HepG2 (cell line): ENCODE measurements at regions not wholly inside any gene's neighbourhood (a gene's known extent, or its start where the extent isn't known, plus 50 kb on each side); places are given as distances from the start of the nearest gene placed in this dataset.

Experiments
- ATAC-seq: fragments of 200-7000 bp; cut with Tn5 transposase; 3 replicates; pipeline ENCODE4 v1.9.1; 2020; ENCODE audit warnings: mild to moderate bottlenecking, moderate library complexity
- BruUV-seq: library from RNA; stranded (reverse); fragments of 400-500 nt; replicated peaks from 2 replicates; lab custom pipeline; 2021; lab: Mats Ljungman, UMichigan
- CTCF ChIA-PET: fragments of 300-600 bp; formaldehyde crosslinking; extraction: SDS; loops from one replicate; lab custom pipeline; 2021; ENCODE audit warnings: low total read pairs, inconsistent platforms, low intra/inter-chr PET ratio; lab: Yijun Ruan, JAX
- POLR2A ChIA-PET: fragments of 350-600 bp; sonication (Branson Sonifier 250); formaldehyde crosslinking; loops from one replicate; lab custom pipeline; 2020; ENCODE audit warnings: antibody characterized with exemption, inconsistent platforms; lab: Yijun Ruan, JAX
- DNase-seq: peaks from one replicate; pipeline ENCODE4 v3.0.0-alpha.2; 2015; ENCODE audit warnings: low spot score
- FAIRE-seq: peaks from 3 replicates; lab custom pipeline; 2011; peaks lifted over from hg19 to GRCh38; lab: Jason Lieb, UNC
- H2AFZ ChIP-seq: one replicate; pipeline ENCODE4 v1.6.1; 2011; ENCODE audit warnings: low read length, inconsistent platforms
- H3K27ac ChIP-seq: fragments of 300-600 bp; 3 replicates; pipeline ENCODE4 v1.8.0; 2011; ENCODE audit warnings: mixed run types, mild to moderate bottlenecking, mixed read lengths, low read length, inconsistent platforms; ENCODE audit not compliant: insufficient read depth; ENCODE audit errors: extremely low read length
- H3K27me3 ChIP-seq, 2 experiments: fragments of 200-600 bp in 1 of 2; 2 replicates in 1 of 2; 3 replicates in 1 of 2; pipeline versions ENCODE4 v1.6.0 to v1.8.0; 2011; ENCODE audit warnings: low read length in 2 of 2, mild to moderate bottlenecking in 2 of 2, moderate library complexity in 2 of 2, inconsistent platforms in 1 of 2; ENCODE audit not compliant: insufficient read depth in 2 of 2, control insufficient read depth in 1 of 2
- H3K36me3 ChIP-seq, 2 experiments: fragments of 200-600 bp in 1 of 2; replicated peaks in 1 of 2; 2 replicates in 1 of 2; 3 replicates in 1 of 2; pipeline versions ENCODE4 v1.5.1 to v1.8.0; 2011; ENCODE audit warnings: low read length in 2 of 2, inconsistent platforms in 1 of 2; ENCODE audit not compliant: insufficient read depth in 2 of 2, control insufficient read depth in 1 of 2
- H3K4me1 ChIP-seq: 2 replicates; pipeline ENCODE4 v1.5.1; 2012; ENCODE audit warnings: low read length, inconsistent platforms; ENCODE audit not compliant: insufficient read depth
- H3K4me2 ChIP-seq: 2 replicates; pipeline ENCODE4 v1.6.0; 2011; ENCODE audit warnings: low read depth, low read length, inconsistent platforms
- H3K4me3 ChIP-seq, 3 experiments: fragments of 200-600 bp in 1 of 3; sonication (generic), shearing (Covaris generic) in 1 of 3; replicated peaks in 1 of 3; 2 replicates each; pipeline ENCODE4 v1.5.1; 2011 to 2016; ENCODE audit warnings: low read length in 3 of 3, inconsistent platforms in 2 of 3, low read depth in 2 of 3, mild to moderate bottlenecking in 2 of 3, control low read depth in 1 of 3, mixed read lengths in 1 of 3; ENCODE audit not compliant: insufficient read depth in 1 of 3
- H3K79me2 ChIP-seq: one replicate; pipeline ENCODE4 v1.6.1; 2011; ENCODE audit warnings: low read length, inconsistent platforms; ENCODE audit not compliant: insufficient read depth
- H3K9ac ChIP-seq: 2 replicates; pipeline ENCODE4 v1.6.0; 2011; ENCODE audit warnings: mild to moderate bottlenecking, low read depth, low read length, inconsistent platforms; ENCODE audit not compliant: insufficient read depth
- H3K9me3 ChIP-seq: 2 replicates; pipeline ENCODE4 v1.5.1; 2012; ENCODE audit warnings: mild to moderate bottlenecking, low read length
- H4K20me1 ChIP-seq: 2 replicates; pipeline ENCODE4 v1.6.0; 2011; ENCODE audit warnings: inconsistent platforms, mild to moderate bottlenecking, low read length, moderate library complexity; ENCODE audit not compliant: insufficient read depth
- DR1 ChIP-seq: sonication (generic); formaldehyde crosslinking; IDR thresholded peaks from 2 replicates; pipeline ENCODE4 v1.8.0; 2021; ENCODE audit warnings: mild to moderate bottlenecking, missing genetic modification reagents, inconsistent platforms
- HNF4A ChIP-seq: sonication (generic); formaldehyde crosslinking; IDR thresholded peaks from 2 replicates; pipeline ENCODE4 v1.4.0; 2020; ENCODE audit warnings: missing genetic modification reagents
- KDM6A ChIP-seq: IDR thresholded peaks from 2 replicates; pipeline ENCODE4 v1.6.1; 2016; ENCODE audit warnings: low read depth
- NFE2 ChIP-seq: sonication (generic); formaldehyde crosslinking; IDR thresholded peaks from 2 replicates; pipeline ENCODE4 v1.4.0; 2020; ENCODE audit warnings: missing genetic modification reagents
- NFYB ChIP-seq: sonication (generic); formaldehyde crosslinking; IDR thresholded peaks from 2 replicates; pipeline ENCODE4 v1.4.0; 2020; ENCODE audit warnings: missing genetic modification reagents
- NFYC ChIP-seq: IDR thresholded peaks from 2 replicates; pipeline ENCODE4 v1.6.1; 2016; ENCODE audit warnings: missing genetic modification reagents, missing compliant biosample characterization
- REXO4 ChIP-seq: sonication (generic); formaldehyde crosslinking; IDR thresholded peaks from 2 replicates; pipeline ENCODE4 v1.8.0; 2022; ENCODE audit warnings: missing genetic modification reagents, mild to moderate bottlenecking, borderline replicate concordance
- SNAI1 ChIP-seq: sonication (generic); formaldehyde crosslinking; IDR thresholded peaks from 2 replicates; pipeline ENCODE4 v1.5.0; 2020; ENCODE audit warnings: mild to moderate bottlenecking, missing genetic modification reagents, borderline replicate concordance
- SRSF1 ChIP-seq: fragments of 200-400 bp; formaldehyde crosslinking; optimal IDR thresholded peaks from 2 replicates; pipeline ENCODE3; 2017; ENCODE audit warnings: mild to moderate bottlenecking, low read depth, low read length, moderate library complexity
- SRY ChIP-seq: sonication (generic); formaldehyde crosslinking; IDR thresholded peaks from 2 replicates; pipeline ENCODE4 v1.8.0; 2022; ENCODE audit warnings: mild to moderate bottlenecking, missing genetic modification reagents
- STAG1 ChIP-seq: sonication (generic); formaldehyde crosslinking; IDR thresholded peaks from 2 replicates; pipeline ENCODE4 v1.4.0; 2020; ENCODE audit warnings: missing genetic modification reagents
- THAP11 ChIP-seq: IDR thresholded peaks from 2 replicates; pipeline ENCODE4 v1.6.1; 2016; ENCODE audit warnings: missing biosample characterization, missing genetic modification reagents
- ZNF143 ChIP-seq: sonication (generic); formaldehyde crosslinking; IDR thresholded peaks from 2 replicates; pipeline ENCODE4 v1.4.0; 2020; ENCODE audit warnings: missing genetic modification reagents
- ZNF441 ChIP-seq: sonication (generic); formaldehyde crosslinking; IDR thresholded peaks from 2 replicates; pipeline ENCODE4 v1.7.0; 2021; ENCODE audit warnings: missing genetic modification reagents, borderline replicate concordance
- ZNF800 ChIP-seq: sonication (generic); formaldehyde crosslinking; IDR thresholded peaks from 2 replicates; pipeline ENCODE4 v1.4.0; 2020; ENCODE audit warnings: missing genetic modification reagents
- ZNF841 ChIP-seq: sonication (generic); formaldehyde crosslinking; IDR thresholded peaks from 2 replicates; pipeline ENCODE4 v1.8.1; 2023; ENCODE audit warnings: missing genetic modification reagents, borderline replicate concordance
- ZNF883 ChIP-seq: sonication (generic); formaldehyde crosslinking; IDR thresholded peaks from 2 replicates; pipeline ENCODE4 v1.5.1; 2020; ENCODE audit warnings: mild to moderate bottlenecking, missing genetic modification reagents; ENCODE audit errors: not compliant biosample characterization
- WGBS: methylation state at CpG from one replicate; pipeline ENCODE4 v1.1.6; 2017; ENCODE audit warnings: low lambda C conversion rate; 5-methylcytosine and 5-hydroxymethylcytosine counted together
- in situ Hi-C: cut with HindIII; loops from 2 replicates; pipeline ENCODE4 v1.10.0; 2017; ENCODE audit warnings: low pct_unique_long_range_greater_than_20kb; ENCODE audit not compliant: extremely low pct_ligation_motif_present
- intact Hi-C: fragments of 100-400 bp; cut with micrococcal nuclease; formaldehyde crosslinking; loops from one replicate; pipeline ENCODE4 v1.10.0; 2022; ENCODE audit not compliant: unreplicated experiment
- TF ChIP-seq, protein P1 (sequence below), 2 experiments: sonication (generic) in 1 of 2; formaldehyde crosslinking in 1 of 2; IDR thresholded peaks; 2 replicates each; pipeline versions ENCODE4 v1.4.0 to v1.6.1; 2018 to 2020; ENCODE audit warnings: missing genetic modification reagents in 2 of 2, borderline replicate concordance in 1 of 2, low read depth in 1 of 2, mild to moderate bottlenecking in 1 of 2, missing biosample characterization in 1 of 2
- TF ChIP-seq, protein P2 (sequence below): sonication (generic); formaldehyde crosslinking; IDR thresholded peaks from 2 replicates; pipeline ENCODE4 v1.4.0; 2020; ENCODE audit warnings: missing genetic modification reagents, low read depth, mild to moderate bottlenecking, borderline replicate concordance

- DNase-seq = no peak
Measured at GRCh38 chr4:26263165-26263564, 57.6 kb upstream of the RBPJ start.

DNA sequence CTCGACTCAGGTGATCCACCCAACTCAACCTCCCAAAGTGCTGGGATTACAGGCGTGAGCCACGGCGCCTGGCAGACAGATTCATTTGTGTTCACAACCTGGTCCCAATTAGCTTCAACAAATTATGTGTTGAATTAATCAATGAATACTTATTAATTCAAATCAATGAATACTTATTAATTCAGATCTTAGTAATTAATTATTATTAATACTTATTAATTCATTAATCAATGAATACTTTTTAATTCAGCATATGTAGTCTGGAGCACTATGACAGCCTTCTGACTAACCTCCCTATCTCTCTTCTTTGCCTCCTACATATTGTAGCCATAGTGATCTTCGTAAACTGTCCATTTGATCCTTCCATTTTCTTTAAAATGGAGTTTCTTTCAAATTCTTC is 56.7 kb upstream of the RBPJ start:
- POLR2A ChIA-PET = no interaction called here
- TF ChIP-seq NFE2 = no peak
- TF ChIP-seq, protein P1, sequence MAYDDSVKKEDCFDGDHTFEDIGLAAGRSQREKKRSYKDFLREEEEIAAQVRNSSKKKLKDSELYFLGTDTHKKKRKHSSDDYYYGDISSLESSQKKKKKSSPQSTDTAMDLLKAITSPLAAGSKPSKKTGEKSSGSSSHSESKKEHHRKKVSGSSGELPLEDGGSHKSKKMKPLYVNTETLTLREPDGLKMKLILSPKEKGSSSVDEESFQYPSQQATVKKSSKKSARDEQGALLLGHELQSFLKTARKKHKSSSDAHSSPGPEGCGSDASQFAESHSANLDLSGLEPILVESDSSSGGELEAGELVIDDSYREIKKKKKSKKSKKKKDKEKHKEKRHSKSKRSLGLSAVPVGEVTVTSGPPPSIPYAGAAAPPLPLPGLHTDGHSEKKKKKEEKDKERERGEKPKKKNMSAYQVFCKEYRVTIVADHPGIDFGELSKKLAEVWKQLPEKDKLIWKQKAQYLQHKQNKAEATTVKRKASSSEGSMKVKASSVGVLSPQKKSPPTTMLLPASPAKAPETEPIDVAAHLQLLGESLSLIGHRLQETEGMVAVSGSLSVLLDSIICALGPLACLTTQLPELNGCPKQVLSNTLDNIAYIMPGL (CRISPR knock-in tag; IDR thresholded peaks at IDR 0.05; ENCODE audit: borderline replicate concordance in 1 of 2, low read depth in 1 of 2) = no peak
- TF ChIP-seq, protein P2, sequence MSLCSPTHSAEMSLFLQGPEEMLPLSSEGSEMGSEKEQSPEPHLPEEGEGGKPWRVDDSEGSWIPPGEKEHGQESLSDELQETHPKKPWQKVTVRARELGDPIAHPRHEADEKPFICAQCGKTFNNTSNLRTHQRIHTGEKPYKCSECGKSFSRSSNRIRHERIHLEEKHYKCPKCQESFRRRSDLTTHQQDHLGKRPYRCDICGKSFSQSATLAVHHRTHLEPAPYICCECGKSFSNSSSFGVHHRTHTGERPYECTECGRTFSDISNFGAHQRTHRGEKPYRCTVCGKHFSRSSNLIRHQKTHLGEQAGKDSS (CRISPR knock-in tag) = no peak
- no peak for TF ChIP-seq STAG1 (CRISPR knock-in tag)
- TF ChIP-seq DR1 = no peak
- no peak for TF ChIP-seq SRSF1
- no peak for TF ChIP-seq REXO4
- TF ChIP-seq ZNF883 (CRISPR knock-in tag) = no peak
- no peak for TF ChIP-seq ZNF800 (CRISPR knock-in tag)
- no peak for TF ChIP-seq SNAI1 (CRISPR knock-in tag)
- TF ChIP-seq KDM6A (CRISPR knock-in tag) = no peak
- TF ChIP-seq ZNF441 (CRISPR knock-in tag) = no peak
- TF ChIP-seq HNF4A = no peak
- TF ChIP-seq SRY (CRISPR knock-in tag) = no peak
- intact Hi-C loops = no loop called here
- Histone ChIP-seq H2AFZ (no peak overlapping the region), H3K4me3 (no peak overlapping the region), H3K79me2 (no peaks in the 10 kb centered on the region), H3K27ac (no peak overlapping the region), H3K4me2 (no peak overlapping the region), H3K4me1 (no peaks in the 10 kb centered on the region), H3K9ac (no peak overlapping the region), H3K36me3 (no peaks in the 10 kb centered on the region), H4K20me1 (no peaks in the 10 kb centered on the region), H3K9me3 (no peaks in the 10 kb centered on the region), H3K27me3 (no peaks in the 10 kb centered on the region)
- in situ Hi-C loops = no loop called here
- CTCF ChIA-PET = no interaction called here
- 90% methylated on average over 5 of the region's 5 CpGs for WGBS
- BruUV-seq = no TSS peak
- FAIRE-seq = no peak
- ATAC-seq = no peak
- DNase-seq = no peak

More at GRCh38 chr4:26263165-26263564, 57.6 kb upstream of the RBPJ start:
- H3K4me2 ChIP-seq = no peak overlapping the region
- no peak overlapping the region for H3K4me3 ChIP-seq
- H2AFZ ChIP-seq = no peak overlapping the region
- intact Hi-C loops = no loop called here
- no peaks in the 10 kb centered on the region for H4K20me1 ChIP-seq
- H3K27ac ChIP-seq = no peak overlapping the region
- TF ChIP-seq ZNF841 (CRISPR knock-in tag) = no peak
- TF ChIP-seq THAP11 (CRISPR knock-in tag) = peak; percentile 88
- TF ChIP-seq NFYB = peak; percentile 65
- TF ChIP-seq NFYC (CRISPR knock-in tag) = peak; percentile 64
- TF ChIP-seq ZNF143 = peak; percentile 79
- no peak overlapping the region for H3K9ac ChIP-seq
- in situ Hi-C loops = no loop called here
- H3K9me3 ChIP-seq = no peaks in the 10 kb centered on the region
- H3K36me3 ChIP-seq = no peaks in the 10 kb centered on the region
- ATAC-seq (no peak), FAIRE-seq (no peak)
- H3K27me3 ChIP-seq = no peaks in the 10 kb centered on the region
- 16% methylated on average over 5 of the region's 5 CpGs for WGBS
- POLR2A ChIA-PET = no interaction called here
- no peaks in the 10 kb centered on the region for H3K79me2 ChIP-seq
- CTCF ChIA-PET = no interaction called here
- no TSS peak for BruUV-seq
- no peaks in the 10 kb centered on the region for H3K4me1 ChIP-seq
